D341Med (cell line): ENCODE measurements at regions not wholly inside any gene's neighbourhood (a gene's known extent, or its start where the extent isn't known, plus 50 kb on each side); places are given as distances from the start of the nearest gene placed in this dataset.
"Not testable (repeated sequence)": the region's sequence is repeated elsewhere in the genome, so short reads cannot be mapped to it uniquely, and the experiment has no call there.

ENCODE experiments used
- DNase-seq: peaks from one replicate; pipeline ENCODE4 v3.0.0; 2012; ENCODE audit warnings: low spot score

DNA sequence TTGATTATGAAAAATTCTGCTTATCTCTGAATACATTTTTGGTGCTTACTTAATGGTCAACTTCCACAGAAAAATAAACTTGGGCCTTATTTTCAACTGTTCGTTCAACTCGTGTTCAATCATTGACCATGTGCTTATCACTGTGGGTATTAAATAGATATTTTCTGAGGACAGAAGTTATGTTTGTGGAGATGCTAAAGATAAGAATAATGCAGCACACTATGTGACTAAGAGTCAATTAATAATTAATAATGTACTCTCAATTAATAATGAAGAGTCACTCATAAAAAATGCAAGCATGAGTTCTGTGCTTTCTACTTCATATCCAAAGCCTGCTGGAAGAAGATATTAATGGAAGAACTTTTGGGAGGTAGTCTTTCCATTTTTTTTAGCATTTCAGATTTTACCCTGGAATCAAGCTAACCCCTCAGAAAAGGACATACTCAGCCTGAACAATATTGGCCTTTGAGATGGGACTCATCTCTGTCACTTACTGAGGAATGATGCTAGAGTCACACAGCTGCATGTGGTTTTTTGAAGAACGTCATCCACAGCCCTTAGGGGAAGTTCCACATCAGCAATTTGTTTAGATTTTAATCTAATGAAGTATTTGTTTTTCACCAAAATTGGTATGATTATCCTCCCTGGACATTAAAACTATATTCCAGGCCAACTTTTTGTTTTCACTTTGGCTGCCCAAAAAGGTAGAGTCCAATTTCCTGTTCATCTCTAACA, 191.9 kb upstream of the CRIM1 start:
- DNase-seq, result no peak

GRCh38 chr2:36157093-36157492, 198.5 kb upstream of the CRIM1 start:
- not testable (repeated sequence) for DNase-seq

GRCh38 chr2:36147670-36148390, 207.7 kb upstream of the CRIM1 start:
- no peak for DNase-seq

- DNase-seq, result no peak
Observed at GRCh38 chr2:36146765-36147164, 208.8 kb upstream of the CRIM1 start.

DNA sequence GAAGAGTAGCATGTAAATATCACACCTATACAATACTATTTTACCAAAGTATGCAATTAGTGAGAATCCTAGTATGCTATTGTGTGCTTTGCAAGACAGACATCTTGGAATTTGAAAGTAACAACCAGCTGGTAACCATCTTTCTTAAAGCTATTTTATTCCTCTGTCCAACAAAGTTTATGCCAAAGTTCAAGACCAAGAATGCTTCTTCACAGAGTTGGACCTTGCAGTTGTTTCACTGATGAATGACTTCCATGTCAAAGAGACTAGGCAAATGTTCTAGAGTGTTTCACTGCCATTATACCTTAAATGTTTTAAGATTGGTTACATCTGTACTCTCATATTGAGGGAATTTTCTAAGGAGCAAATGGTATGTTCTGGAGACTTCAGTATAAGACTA, 215.2 kb upstream of the CRIM1 start:
- no peak for DNase-seq

- no peak for DNase-seq
Observed at GRCh38 chr2:36137612-36138011, 218.0 kb upstream of the CRIM1 start.

GRCh38 chr2:36134281-36134680, 221.3 kb upstream of the CRIM1 start:
- DNase-seq, result no peak

- no peak for DNase-seq
Observed at GRCh38 chr2:36128359-36128758, 227.2 kb upstream of the CRIM1 start.

DNA sequence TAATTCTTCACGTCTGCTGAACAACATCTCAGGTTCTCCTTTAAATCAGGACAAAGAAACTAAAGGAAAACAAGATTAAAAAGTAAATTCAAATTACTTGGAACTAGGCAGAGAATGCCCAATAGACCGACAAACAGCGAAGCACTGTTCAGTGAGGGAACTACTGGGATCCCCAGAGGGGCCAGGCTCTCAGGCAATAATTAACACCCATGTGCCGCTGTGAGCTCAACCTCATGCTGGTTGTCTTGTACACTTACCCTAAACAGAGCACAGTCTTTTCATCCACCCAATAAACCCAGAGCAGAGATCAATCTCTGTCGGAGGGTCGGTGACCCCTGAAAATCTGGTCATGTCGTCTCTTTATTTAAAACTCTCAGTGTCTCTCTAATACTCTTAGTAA, 229.9 kb upstream of the CRIM1 start:
- DNase-seq, result no peak

DNA sequence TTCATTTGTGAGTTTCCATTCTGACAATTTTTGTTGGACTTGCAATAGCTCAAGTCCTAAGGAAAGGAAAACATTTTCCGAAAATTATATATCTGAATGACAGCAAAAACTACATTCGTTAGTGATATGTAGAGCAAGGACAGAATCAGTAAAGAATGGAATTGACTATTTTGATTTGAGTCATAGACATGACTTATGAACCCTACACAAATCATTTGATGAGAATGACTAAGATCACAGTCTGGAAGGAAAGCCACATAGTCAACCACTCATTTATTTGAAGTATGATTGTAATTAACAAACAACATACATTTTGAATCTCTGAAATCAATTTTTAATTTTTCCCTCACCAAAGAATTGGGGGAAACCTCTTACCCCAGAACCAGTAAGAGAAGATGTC, 231.6 kb upstream of the CRIM1 start:
- no peak for DNase-seq

GRCh38 chr2:36097022-36097421, 258.6 kb upstream of the CRIM1 start:
- DNase-seq, result no peak

- not testable (repeated sequence) for DNase-seq
Observed at GRCh38 chr2:36091844-36092741, 263.5 kb upstream of the CRIM1 start.

DNA sequence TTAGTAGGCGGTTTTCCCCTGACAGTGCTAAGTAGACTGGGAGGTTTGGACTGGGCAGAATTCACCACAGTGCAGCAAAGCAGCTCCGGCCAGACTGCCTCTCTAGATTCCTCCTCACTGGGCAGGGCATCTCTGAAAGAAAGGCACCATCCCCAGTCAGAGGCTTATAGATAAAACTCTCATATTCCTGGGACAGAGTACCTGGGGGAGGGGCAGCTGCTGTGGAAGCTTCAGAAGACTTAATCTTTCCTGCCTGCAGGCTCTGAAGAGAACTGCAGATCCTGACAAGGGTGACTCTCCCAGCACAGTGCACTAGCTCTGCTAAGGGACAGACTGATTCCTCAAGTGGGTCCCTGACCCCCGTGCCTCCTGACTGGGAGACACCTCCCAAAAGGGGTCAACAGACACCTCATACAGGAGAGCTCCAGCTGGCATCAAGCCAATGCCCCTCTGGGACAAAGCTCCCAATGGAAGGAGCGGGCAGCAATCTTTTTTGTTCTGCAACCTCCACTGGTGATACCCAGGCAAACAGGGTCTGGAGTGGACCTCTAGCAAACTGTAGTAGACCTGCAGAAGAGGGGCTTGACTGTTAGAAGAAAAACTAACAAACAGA, 266.8 kb upstream of the CRIM1 start:
- no peak for DNase-seq

- DNase-seq, result no peak
Observed at GRCh38 chr2:36087344-36087743, 268.2 kb upstream of the CRIM1 start.

- no peak for DNase-seq
Observed at GRCh38 chr2:36079793-36080192, 275.8 kb upstream of the CRIM1 start.

- no peak for DNase-seq
Observed at GRCh38 chr2:36074008-36074407, 281.6 kb upstream of the CRIM1 start.

DNA sequence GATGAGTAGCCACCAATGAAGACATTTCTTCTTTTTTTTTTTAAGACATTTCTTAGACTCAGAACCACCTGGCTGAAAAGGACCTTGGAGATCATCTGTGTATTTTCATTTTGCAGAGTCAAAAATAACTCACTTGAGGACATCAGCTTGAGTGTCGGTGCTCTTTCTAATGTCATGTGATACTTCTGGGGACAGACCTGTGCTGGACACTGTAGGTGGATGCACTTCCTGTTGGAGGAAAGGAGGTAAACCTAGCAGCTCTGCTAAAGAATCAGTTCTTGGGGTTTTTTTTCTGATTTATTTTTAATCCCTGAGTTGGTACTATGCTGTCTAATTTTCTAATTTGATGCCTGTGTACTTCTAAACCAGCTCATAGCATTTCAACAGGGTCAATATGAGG, 283.9 kb upstream of the CRIM1 start:
- DNase-seq, result no peak

DNA sequence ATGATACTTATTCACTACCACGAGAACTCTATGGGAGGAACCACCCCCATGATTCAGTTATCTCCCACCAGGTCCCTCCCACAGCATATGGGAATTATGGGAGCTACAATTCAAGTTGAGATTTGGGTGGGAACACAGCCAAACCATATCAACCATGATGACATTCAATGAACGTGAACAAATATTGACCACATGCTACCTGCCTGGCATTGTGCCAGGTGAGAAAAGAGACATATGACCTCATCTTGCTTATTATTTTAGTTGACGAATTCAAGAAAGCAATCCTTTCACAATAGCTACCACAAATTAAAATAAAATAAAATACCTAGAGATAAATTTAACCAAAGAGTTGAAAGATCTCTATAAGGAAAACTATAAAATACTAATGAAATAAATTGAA, 286.5 kb upstream of the CRIM1 start:
- no peak for DNase-seq

- DNase-seq, result no peak
Observed at GRCh38 chr2:36068086-36068485, 287.5 kb upstream of the CRIM1 start.

GRCh38 chr2:36060133-36060532, 295.4 kb upstream of the CRIM1 start:
- no peak for DNase-seq

- DNase-seq, result no peak
Observed at GRCh38 chr2:36059691-36060090, 295.9 kb upstream of the CRIM1 start.

DNA sequence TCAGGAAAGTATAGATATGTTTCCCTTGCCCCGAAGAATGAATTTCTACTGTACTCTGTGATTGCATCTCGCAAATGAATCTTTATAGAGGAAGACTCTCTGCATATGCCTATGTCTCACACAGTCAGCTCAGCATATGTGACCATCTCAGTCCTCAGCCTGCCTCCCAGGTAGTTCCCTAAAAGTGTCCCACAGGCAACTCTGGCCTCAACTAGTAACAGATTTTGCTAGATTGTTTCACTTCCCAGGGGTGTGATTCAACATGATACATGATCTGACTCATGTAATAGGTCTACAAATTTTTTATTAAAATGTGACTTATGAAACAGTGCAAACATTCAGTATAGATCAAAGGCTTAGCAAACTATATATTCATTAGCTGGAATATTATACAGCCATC, 296.6 kb upstream of the CRIM1 start:
- no peak for DNase-seq
